Astrocyte of the cerebellum (primary cell): ENCODE measurements at regions not wholly inside any gene's neighbourhood (a gene's known extent, or its start where the extent isn't known, plus 50 kb on each side); places are given as distances from the start of the nearest gene placed in this dataset.

ENCODE experiments used
- DNase-seq: peaks from one replicate; pipeline ENCODE4 v3.0.0-alpha.2; 2011; ENCODE audit warnings: low read depth
- H3K4me3 ChIP-seq: 2 replicates; pipeline ENCODE4 v1.5.1; 2011; ENCODE audit warnings: mild to moderate bottlenecking, low read depth, low read length, moderate library complexity
- CTCF ChIP-seq: IDR thresholded peaks from 2 replicates; pipeline ENCODE4 v1.5.1; 2012; ENCODE audit warnings: low read length, low read depth, moderate library complexity, mild to moderate bottlenecking; ENCODE audit errors: missing control alignments
- in situ Hi-C: cut with HindIII; loops from 2 replicates; pipeline ENCODE4 v1.10.0; 2017; ENCODE audit warnings: low sequenced_read_pairs

GRCh38 chr13:39877134-39877533 is 221.7 kb downstream of the COG6 start:
- in situ Hi-C loops = no loop called here
- no peak for TF ChIP-seq CTCF
- no peak overlapping the region for H3K4me3 ChIP-seq
- DNase-seq = no peak

GRCh38 chr13:39879286-39880035 is 224.0 kb downstream of the COG6 start:
- no peak for TF ChIP-seq CTCF
- H3K4me3 ChIP-seq = no peak overlapping the region
- DNase-seq = no peak
- in situ Hi-C loops = no loop called here

GRCh38 chr13:39881383-39881782 is 225.9 kb downstream of the COG6 start:
- no peak for DNase-seq
- TF ChIP-seq CTCF = no peak
- in situ Hi-C loops = no loop called here
- no peak overlapping the region for H3K4me3 ChIP-seq

- TF ChIP-seq CTCF = no peak
- in situ Hi-C loops = no loop called here
- DNase-seq = no peak
These were observed 226.4 kb downstream of the COG6 start for GRCh38 chr13:39881887-39882286.

GRCh38 chr13:39884166-39884565 is 228.7 kb downstream of the COG6 start:
- DNase-seq = no peak
- H3K4me3 ChIP-seq = no peak overlapping the region
- TF ChIP-seq CTCF = no peak
- in situ Hi-C loops = no loop called here

More at GRCh38 chr13:39881887-39882286, 226.4 kb downstream of the COG6 start:
- no peak overlapping the region for H3K4me3 ChIP-seq

GRCh38 chr13:39886336-39886735 is 230.9 kb downstream of the COG6 start:
- DNase-seq = no peak
- no peak overlapping the region for H3K4me3 ChIP-seq
- in situ Hi-C loops = no loop called here
- no peak for TF ChIP-seq CTCF
